WTC11 (cell line): ENCODE measurements at regions not wholly inside any gene's neighbourhood (a gene's known extent, or its start where the extent isn't known, plus 50 kb on each side); places are given as distances from the start of the nearest gene placed in this dataset.

Experiments
- IRF1 ChIP-seq: sonication (generic); formaldehyde crosslinking; IDR thresholded peaks from 2 replicates; pipeline ENCODE4 v1.8.0; 2023; ENCODE audit warnings: missing genetic modification reagents
- NFYB ChIP-seq: sonication (generic); formaldehyde crosslinking; conservative IDR thresholded peaks from 2 replicates; pipeline ENCODE4 v1.8.0; 2022; ENCODE audit warnings: low read depth, missing genetic modification reagents
- ZBTB21 ChIP-seq: sonication (generic); formaldehyde crosslinking; IDR thresholded peaks from 2 replicates; pipeline ENCODE4 v1.8.1; 2023; ENCODE audit warnings: mild to moderate bottlenecking, missing genetic modification reagents, borderline replicate concordance

- TF ChIP-seq ZBTB21 (no peak), IRF1 (CRISPR knock-in tag) (no peak), NFYB (CRISPR knock-in tag) (no peak)
Measured at GRCh38 chr4:89172865-89173264, 61.5 kb downstream of the TIGD2 start.
